ENCODE measurements at regions not wholly inside any gene's neighbourhood (a gene's known extent, or its start where the extent isn't known, plus 50 kb on each side); places are given as distances from the start of the nearest gene placed in this dataset.

DNA sequence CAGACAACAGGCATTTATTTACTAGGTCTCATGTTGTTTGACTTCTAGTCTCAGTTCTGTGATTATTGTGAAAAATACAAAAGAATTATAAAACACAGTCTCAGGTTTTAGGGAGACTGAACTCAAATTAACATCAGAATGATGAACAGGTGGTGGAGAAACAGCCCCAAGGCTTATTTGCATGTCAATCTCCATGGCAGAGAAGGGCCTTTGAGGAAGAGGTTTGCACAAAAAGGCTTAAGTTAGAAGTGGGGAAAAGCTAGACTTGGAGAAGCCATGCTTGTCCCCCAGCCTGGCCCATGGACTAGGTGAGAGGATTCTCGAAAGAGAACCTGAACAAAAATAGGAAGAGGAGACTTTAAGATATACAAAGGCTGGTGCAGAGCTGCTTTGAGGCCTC is 183.3 kb downstream of the EDN1 start:
- TF ChIP-seq, protein P1, sequence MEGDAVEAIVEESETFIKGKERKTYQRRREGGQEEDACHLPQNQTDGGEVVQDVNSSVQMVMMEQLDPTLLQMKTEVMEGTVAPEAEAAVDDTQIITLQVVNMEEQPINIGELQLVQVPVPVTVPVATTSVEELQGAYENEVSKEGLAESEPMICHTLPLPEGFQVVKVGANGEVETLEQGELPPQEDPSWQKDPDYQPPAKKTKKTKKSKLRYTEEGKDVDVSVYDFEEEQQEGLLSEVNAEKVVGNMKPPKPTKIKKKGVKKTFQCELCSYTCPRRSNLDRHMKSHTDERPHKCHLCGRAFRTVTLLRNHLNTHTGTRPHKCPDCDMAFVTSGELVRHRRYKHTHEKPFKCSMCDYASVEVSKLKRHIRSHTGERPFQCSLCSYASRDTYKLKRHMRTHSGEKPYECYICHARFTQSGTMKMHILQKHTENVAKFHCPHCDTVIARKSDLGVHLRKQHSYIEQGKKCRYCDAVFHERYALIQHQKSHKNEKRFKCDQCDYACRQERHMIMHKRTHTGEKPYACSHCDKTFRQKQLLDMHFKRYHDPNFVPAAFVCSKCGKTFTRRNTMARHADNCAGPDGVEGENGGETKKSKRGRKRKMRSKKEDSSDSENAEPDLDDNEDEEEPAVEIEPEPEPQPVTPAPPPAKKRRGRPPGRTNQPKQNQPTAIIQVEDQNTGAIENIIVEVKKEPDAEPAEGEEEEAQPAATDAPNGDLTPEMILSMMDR (conservative IDR thresholded peaks at IDR 0.05; ENCODE audit: low read length): no peak
- TF ChIP-seq EZH2phosphoT487 (IDR thresholded peaks at IDR 0.05; ENCODE audit: borderline replicate concordance, low read depth, low read length): no peak

Measured in OCI-LY7 (cell line).